ENCODE measurements at regions not wholly inside any gene's neighbourhood (a gene's known extent, or its start where the extent isn't known, plus 50 kb on each side); places are given as distances from the start of the nearest gene placed in this dataset.
"Not testable (repeated sequence)": the region's sequence is repeated elsewhere in the genome, so short reads cannot be mapped to it uniquely, and the experiment has no call there.

- ChIA-PET POLR2A (no interaction called here), CTCF (no interaction called here)
- DNase-seq (ENCODE audit: low read depth in 1 of 2, low spot score in 1 of 2) (no peak), FAIRE-seq (no peak), ATAC-seq (no peak)
- no peaks in the 10 kb centered on the region for H3K4me1 ChIP-seq
- no peak overlapping the region for H3K27ac ChIP-seq
- TF ChIP-seq ZFP36 (IDR thresholded peaks at IDR 0.05; ENCODE audit: borderline replicate concordance, partially characterized antibody), result no peak
- no peak for TF ChIP-seq ATOH8 (CRISPR knock-in tag; IDR thresholded peaks at IDR 0.05; ENCODE audit: low read depth)
- TF ChIP-seq KDM1A (IDR thresholded peaks at IDR 0.05; ENCODE audit: low read depth), result no peak
- TF ChIP-seq ZNF302 (CRISPR knock-in tag; IDR thresholded peaks at IDR 0.05), result no peak
- no peaks in the 10 kb centered on the region for H3K9me3 ChIP-seq
- WGBS (ENCODE audit: missing lambda C conversion rate), result 51% methylated on average over 4 of the region's 4 CpGs
- no peak overlapping the region for H3K4me3 ChIP-seq
- no peak overlapping the region for H3K4me2 ChIP-seq
Measured at GRCh38 chr14:43260056-43260455, 1247.0 kb downstream of the FSCB start.

GRCh38 chr14:43258396-43258795 is 1248.7 kb downstream of the FSCB start:
- H3K9me3 ChIP-seq, result no peaks in the 10 kb centered on the region
- POLR2A ChIA-PET, result no interaction called here
- H3K4me2 ChIP-seq, result no peak overlapping the region
- ATAC-seq, result no peak
- no peak overlapping the region for H3K27ac ChIP-seq
- no peak for FAIRE-seq
- DNase-seq (ENCODE audit: low read depth in 1 of 2, low spot score in 1 of 2), result no peak
- TF ChIP-seq ZFP36 (IDR thresholded peaks at IDR 0.05; ENCODE audit: borderline replicate concordance, partially characterized antibody) (no peak), RAD21 (conservative IDR thresholded peaks at IDR 0.05 in 1 of 2, IDR thresholded peaks at IDR 0.05 in 1 of 2) (no peak), HOXB5 (CRISPR knock-in tag; IDR thresholded peaks at IDR 0.05) (no peak), CBX8 (IDR thresholded peaks at IDR 0.05) (no peak), FOSL2 (IDR thresholded peaks at IDR 0.05) (no peak), FOSL2 (CRISPR knock-in tag; IDR thresholded peaks at IDR 0.05) (no peak), POLR2AphosphoS2 (conservative IDR thresholded peaks at IDR 0.05; ENCODE audit: low read length) (no peak), ATOH8 (CRISPR knock-in tag; IDR thresholded peaks at IDR 0.05; ENCODE audit: low read depth) (no peak)
- no peaks in the 10 kb centered on the region for H3K4me1 ChIP-seq
- CTCF ChIA-PET, result no interaction called here
- WGBS (ENCODE audit: missing lambda C conversion rate), result 27% methylated on average over 2 of the region's 2 CpGs
- H3K4me3 ChIP-seq, result no peak overlapping the region

- DNase-seq (ENCODE audit: low read depth in 1 of 2, low spot score in 1 of 2); H3K4me2 ChIP-seq; POLR2A ChIA-PET; H3K27ac ChIP-seq; ATAC-seq; FAIRE-seq; CTCF ChIA-PET; H3K4me3 ChIP-seq; H3K9me3 ChIP-seq; H3K4me1 ChIP-seq: not testable (repeated sequence)
- 7% methylated on average over 5 of the region's 5 CpGs for WGBS (ENCODE audit: missing lambda C conversion rate)
Measured at GRCh38 chr14:43256996-43257395, 1250.1 kb downstream of the FSCB start.

GRCh38 chr14:43252866-43253265 is 1254.2 kb downstream of the FSCB start:
- TF ChIP-seq BHLHE40 (IDR thresholded peaks at IDR 0.05; ENCODE audit: low read depth, low read length), result no peak
- TF ChIP-seq ZFP36 (IDR thresholded peaks at IDR 0.05; ENCODE audit: borderline replicate concordance, partially characterized antibody), result no peak

GRCh38 chr14:43249591-43249990 is 1257.5 kb downstream of the FSCB start:
- no peaks in the 10 kb centered on the region for H3K9me3 ChIP-seq
- H3K27ac ChIP-seq, result no peak overlapping the region
- TF ChIP-seq RAD21 (conservative IDR thresholded peaks at IDR 0.05 in 1 of 2, IDR thresholded peaks at IDR 0.05 in 1 of 2) (no peak), MAFK (IDR thresholded peaks at IDR 0.05; ENCODE audit: partially characterized antibody) (no peak), E2F6 (IDR thresholded peaks at IDR 0.05; ENCODE audit: borderline replicate concordance, low read depth) (no peak), JUNB (IDR thresholded peaks at IDR 0.05) (no peak), NFE2L2 (conservative IDR thresholded peaks at IDR 0.05; ENCODE audit: low read length) (no peak), HOXB13 (CRISPR knock-in tag; IDR thresholded peaks at IDR 0.05; ENCODE audit: low read depth) (no peak), HOXA7 (CRISPR knock-in tag; IDR thresholded peaks at IDR 0.05) (no peak), ESRRA (IDR thresholded peaks at IDR 0.05; ENCODE audit: borderline replicate concordance, low read length) (no peak), EHF (CRISPR knock-in tag; IDR thresholded peaks at IDR 0.05) (no peak), BHLHE40 (IDR thresholded peaks at IDR 0.05; ENCODE audit: low read depth, low read length) (no peak)
- H3K4me3 ChIP-seq, result no peak overlapping the region
- no peak overlapping the region for H3K4me2 ChIP-seq
- DNase-seq (ENCODE audit: low read depth in 1 of 2, low spot score in 1 of 2) (no peak), ATAC-seq (no peak), FAIRE-seq (no peak)
- POLR2A ChIA-PET, result no interaction called here
- H3K4me1 ChIP-seq, result no peaks in the 10 kb centered on the region
- 38% methylated on average over 3 of the region's 3 CpGs for WGBS (ENCODE audit: missing lambda C conversion rate)
- CTCF ChIA-PET, result interaction anchor here (0.6 kb wide), 1 partner anchor 472 kb away, joined by 3 read pairs; no protein-coding TSS in a partner anchor

More at GRCh38 chr14:43252866-43253265, 1254.2 kb downstream of the FSCB start:
- CTCF ChIA-PET, result no interaction called here
- H3K4me2 ChIP-seq, result no peak overlapping the region
- H3K4me3 ChIP-seq, result no peak overlapping the region
- DNase-seq (ENCODE audit: low read depth in 1 of 2, low spot score in 1 of 2) (no peak), FAIRE-seq (no peak), ATAC-seq (no peak)
- WGBS (ENCODE audit: missing lambda C conversion rate), result 49% methylated on average over 6 of the region's 6 CpGs
- H3K27ac ChIP-seq, result no peak overlapping the region
- POLR2A ChIA-PET, result no interaction called here
- H3K9me3 ChIP-seq, result no peaks in the 10 kb centered on the region
- no peaks in the 10 kb centered on the region for H3K4me1 ChIP-seq
